Fibroblast of skin of abdomen (primary cell): ENCODE measurements at regions not wholly inside any gene's neighbourhood (a gene's known extent, or its start where the extent isn't known, plus 50 kb on each side); places are given as distances from the start of the nearest gene placed in this dataset.
"Not testable (repeated sequence)": the region's sequence is repeated elsewhere in the genome, so short reads cannot be mapped to it uniquely, and the experiment has no call there.

Experiments
- DNase-seq: peaks from one replicate; pipeline ENCODE4 v3.0.0-alpha.2; 2013

DNA sequence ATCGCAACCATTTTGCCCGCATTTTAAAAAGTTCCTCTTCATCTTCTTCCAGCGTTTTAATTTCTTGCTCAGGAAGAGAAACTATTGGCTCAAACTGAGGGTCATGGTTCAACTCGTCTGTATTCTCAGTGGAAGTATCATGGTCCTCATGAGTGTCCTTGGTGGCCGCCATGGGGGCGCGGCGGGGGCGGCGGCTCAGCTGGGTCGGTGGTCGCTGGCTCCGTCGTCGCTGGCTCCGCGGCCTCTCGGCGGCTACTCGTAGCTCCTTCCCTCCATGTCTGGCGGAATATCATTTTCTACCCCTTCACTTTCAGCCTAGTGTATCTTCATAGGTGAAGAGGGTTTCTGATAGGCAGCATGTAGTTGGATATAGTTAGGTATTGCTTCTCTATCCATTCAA lies 492.0 kb upstream of the MAGEB18 start:
- DNase-seq: no peak

DNA sequence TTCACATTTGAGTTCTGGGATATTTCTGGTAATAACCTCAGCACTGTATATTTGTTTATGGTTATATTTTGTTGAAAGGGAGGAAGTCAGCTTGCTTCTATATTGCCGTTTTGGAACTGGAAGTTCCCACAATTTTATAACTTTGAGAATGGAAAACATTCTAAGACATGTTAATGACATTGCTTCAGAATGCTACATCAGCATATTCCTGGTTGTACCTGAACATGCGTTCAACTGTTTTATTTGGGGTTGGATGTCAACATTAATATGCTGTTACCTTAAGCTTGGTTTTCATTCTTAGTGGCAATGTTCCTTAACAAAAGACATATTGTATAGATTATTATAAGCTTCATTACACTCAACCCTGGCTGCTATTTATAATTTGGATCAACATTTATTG lies 489.4 kb upstream of the MAGEB18 start:
- DNase-seq: no peak

DNA sequence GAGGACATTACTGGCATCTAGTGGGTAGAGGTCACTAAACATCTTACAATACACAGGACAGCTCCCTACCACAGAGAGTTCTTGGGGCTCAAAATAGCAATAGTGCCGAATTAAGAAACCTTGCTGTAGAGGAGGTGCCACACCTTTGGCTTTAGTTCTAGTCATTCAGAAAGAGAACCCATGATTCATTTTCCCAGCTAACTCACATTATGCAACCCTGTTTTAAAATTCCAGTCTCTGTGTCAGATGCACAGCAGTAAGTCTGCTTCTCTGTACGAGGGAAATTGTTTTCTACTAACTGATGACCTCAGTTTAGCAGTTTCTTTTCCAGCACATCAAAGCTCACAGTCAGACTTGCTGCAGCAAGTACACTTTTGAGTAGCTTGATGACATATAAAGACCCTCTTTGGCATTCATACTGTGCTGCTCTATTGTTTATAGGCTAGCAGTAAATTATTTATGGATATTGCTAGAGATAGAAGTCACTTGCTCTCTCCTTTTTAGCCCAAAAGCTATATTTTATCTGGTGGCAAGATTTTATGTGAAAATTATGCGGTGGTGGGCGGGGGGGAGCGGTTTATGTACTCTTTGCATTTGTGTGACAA lies 487.8 kb upstream of the MAGEB18 start:
- DNase-seq: no peak

DNA sequence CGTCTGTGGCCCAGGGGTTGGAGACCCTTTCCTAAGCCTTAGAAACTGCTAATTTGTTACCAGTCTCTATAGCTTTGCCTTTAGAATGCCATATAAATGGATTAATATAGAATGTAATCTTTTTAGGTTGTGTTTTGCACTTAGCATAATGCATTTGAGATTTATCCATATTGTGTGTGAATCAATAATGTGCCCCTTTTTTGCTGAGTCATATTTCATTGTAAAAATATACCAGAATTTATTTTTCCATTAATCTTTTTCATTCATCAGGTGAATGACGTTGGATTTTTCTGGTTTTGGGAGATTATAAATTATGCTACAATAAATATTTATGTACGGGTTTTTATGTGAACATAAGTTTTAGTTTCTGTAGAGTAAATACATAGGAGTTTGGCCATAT lies 478.8 kb upstream of the MAGEB18 start:
- no peak for DNase-seq

DNA sequence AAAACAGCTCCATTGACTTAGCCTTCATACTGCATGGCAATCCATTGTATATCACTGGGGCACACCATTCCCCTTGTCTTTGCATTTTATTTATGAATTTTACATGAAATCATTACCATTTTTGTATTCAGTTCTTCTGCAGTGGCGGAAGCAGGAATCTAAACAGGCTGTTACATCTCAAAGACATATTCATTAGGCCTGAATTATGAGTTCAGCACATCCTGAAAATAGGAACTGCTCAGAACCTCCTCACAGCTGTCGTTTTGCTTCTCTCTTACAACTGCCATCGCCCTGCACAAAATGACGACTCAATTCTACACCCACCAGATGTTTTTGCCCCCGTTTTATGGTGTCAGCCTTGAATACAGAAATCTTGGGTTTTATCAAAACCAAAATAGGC lies 474.4 kb upstream of the MAGEB18 start:
- no peak for DNase-seq

DNA sequence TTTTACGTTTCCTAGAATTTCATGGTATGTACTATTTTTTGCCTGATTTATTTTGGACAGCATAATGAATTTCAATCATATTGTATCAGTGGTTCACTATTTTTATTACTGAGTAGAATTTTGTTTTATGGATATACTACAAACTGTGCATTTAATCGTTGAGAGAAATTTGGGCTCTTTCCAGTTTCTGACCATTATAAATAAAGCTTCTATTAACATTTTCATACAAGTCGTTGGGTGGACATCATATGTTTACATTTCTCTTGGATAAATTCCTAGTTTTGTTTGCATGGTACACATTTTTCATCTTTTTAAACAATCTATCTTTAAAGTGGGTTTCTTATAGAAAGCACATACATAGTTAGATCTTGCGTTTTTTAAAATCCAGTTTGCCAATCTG lies 472.7 kb upstream of the MAGEB18 start:
- DNase-seq: no peak

DNA sequence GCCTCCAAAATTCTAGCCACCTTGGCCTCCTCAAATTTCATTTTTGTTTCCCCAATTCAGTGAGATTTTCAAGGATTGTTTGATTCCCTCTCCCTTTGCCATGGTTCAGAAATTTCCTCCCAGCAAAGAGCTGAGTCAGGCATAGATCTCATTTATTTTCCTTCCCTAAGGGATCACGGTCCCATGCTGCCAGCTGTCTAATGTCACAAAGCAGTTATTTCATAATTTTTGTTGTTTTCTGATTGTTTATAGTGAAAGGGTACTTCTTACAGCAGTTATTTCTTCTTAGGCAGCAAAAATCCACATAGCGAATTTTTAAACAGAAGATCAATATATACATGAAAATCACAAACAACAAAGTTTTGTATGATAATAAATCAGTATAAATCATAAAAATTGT lies 470.5 kb upstream of the MAGEB18 start:
- DNase-seq: no peak

DNA sequence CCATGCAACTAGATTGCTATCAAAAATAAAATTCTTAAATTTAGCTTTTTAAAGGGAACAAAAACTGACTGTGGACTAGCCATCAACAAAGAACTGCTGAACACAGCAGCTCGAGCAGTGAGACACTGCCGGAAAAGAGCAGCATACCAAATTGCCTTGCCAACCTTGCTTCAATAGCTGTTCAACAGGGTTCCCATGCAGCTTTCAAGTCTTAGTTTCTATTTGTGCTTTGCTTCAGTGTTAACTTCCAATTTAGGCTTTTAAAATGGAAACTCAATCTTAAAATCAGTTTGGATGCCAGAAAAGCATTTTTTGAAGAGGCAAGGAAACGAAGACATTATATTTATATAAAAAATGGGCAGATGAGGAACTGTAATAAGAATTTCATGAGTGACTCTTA lies 463.4 kb upstream of the MAGEB18 start:
- DNase-seq: no peak

DNA sequence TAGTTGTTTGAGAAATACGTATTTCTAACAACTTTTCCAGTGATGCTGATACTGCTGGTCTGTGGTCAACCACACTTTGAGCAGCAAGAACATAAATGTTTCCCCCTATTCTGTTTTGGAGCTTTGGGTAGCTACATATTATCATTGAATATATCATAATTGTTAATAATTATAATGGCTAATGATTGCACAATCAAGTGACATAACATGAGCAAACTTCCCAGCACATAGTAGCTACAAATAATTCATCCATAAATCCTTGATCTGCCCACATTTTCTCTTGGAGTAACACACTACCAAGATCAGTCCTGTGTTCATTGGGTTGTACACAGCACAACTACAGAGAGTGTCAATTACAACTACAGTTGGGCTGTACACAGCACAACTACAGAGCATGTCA lies 436.3 kb upstream of the MAGEB18 start:
- no peak for DNase-seq

DNA sequence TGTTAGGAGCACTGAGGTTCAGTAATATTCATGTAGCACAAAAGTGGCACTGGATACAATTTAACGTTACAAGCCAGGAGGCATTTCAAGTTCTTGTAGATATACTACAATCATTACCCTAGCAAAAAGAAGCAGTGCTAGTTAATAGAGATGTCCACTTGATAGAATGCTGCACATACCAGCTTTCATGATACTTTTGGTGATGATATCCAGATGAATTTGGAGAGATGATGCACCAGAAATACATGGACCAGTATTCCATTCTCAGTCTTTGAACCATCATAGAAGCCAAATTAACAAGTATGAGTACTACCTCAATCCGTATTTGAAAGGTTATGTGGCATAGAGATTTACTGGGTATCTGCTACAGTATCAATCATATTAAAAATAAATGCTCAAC lies 421.0 kb upstream of the MAGEB18 start:
- no peak for DNase-seq

DNA sequence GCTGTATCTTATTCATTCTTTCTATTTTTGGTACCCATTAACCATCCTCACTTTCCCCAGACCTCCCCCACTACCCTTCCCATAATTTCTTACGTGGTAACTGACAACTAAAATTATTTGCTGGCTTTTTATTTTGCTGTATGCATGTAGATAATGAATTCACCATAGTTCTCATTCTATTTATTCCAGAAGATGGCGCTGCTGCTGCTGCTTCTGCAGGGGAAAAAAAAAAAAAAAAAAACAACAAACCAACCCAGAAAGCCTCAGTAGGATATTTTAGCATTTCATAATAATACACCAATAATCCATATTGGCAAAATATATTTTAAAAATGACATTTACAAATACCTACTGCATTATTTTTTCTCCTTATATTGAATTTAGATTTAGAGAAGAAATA lies 416.6 kb upstream of the MAGEB18 start:
- peak; percentile 1 for DNase-seq

DNA sequence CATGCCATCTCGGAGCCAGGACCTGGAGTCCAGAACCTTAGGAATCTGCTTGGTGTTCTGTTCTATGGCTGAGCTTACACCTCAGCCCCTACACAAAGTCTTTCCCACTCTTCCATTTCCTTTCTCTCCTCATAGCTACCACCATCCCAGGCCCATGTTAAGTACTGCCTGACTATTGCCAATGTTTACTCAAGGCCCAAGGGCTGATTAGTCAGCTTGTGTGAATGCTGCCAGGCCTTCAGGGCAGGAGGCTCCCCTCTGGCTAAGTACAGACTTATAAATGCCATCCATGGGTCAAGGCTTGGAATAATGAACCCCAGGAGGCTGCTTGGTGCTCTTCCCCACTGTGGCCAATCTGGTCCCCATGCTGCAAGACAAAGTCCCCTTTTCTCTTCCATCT lies 411.6 kb upstream of the MAGEB18 start:
- DNase-seq: no peak

DNA sequence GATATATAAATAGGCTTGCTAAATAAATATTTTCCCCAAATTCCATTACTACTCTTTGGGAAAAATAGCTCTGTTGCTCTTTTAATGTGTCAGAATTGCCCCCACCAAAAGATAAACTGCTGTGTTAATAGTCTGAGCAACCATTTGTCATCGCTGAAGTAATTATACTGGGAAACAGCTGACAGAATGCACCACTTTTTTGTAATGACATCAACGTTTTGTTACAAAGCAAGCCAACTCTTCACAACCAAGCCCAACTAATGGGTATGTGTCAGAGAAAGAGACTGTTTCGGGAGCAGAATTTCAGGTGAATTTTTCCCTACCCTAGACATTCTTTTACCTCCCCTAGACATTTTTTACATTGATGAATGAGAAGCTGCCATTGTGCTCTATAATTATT lies 405.0 kb upstream of the MAGEB18 start:
- DNase-seq: no peak

DNA sequence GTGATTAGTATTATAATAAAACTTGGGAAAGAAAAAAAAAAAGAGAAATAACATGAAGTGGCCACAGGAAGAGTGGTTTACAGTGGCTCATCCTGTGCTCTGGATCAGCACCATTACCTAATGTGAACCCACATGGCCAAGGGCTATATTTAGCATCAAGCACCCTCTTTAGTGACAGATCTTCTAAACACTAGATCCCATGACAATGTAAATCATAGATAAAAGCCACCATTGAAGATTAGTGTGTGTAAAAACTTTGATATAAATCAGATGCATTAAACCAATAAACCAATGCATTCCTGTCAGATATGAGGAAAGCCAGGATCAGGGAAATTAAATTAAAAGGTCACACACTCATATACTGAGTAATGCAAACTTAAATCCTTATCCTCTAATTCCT lies 400.6 kb upstream of the MAGEB18 start:
- no peak for DNase-seq

DNA sequence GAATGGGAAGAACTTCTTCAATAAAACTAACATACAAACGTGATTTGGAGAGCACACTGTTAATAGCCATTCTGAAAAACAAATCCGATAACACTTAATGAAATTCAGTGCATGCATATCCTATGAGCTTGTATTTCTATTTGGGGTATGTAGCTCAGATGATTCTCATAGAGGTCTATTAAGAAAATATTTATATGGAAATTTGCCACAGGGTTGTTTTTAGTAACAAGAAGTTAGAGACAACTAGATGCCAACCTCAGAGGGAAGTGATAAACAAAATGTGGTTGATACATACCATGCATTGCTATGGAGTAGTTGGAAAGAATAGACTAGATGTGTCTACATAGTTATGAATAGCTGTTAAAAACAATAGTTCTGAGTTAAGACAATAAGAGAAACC lies 395.8 kb upstream of the MAGEB18 start:
- no peak for DNase-seq

DNA sequence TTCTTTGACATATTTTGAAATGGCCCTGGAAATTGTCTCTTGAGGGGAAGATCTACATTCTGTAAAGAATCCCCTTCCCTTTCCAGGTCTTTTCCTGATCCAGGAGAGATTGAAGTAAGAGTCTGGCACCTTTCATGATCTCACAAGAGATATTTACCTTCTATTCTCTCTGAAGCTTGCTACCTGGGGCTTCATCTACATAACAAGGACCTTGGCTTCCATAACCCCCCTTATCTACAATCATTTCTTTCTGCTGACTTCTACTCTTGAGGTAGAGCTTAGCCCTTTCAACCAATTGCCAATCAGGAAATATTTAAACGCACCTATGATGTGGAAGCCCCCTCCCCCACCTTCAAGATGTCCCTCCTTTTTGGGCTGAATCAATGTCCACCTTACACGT lies 383.7 kb upstream of the MAGEB18 start:
- DNase-seq: no peak

DNA sequence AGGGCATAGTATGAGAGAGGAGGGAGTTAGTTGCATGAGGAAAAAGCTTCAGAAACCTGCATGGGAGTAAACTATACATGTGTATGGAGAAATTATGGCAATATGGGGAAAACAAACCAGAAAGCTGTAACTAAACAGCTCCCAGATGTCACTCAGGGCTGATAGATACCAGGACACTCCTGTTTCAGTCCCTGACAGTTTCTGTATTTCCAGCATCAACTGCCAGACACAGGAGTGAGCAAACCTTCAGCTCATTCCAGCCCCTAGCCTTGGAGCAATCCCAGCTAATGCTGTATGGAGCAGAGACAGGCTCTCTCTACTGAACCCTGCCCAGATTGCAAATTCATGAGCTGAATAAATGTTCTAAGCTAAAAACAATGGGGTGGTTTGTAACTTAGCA lies 382.9 kb upstream of the MAGEB18 start:
- DNase-seq: no peak

DNA sequence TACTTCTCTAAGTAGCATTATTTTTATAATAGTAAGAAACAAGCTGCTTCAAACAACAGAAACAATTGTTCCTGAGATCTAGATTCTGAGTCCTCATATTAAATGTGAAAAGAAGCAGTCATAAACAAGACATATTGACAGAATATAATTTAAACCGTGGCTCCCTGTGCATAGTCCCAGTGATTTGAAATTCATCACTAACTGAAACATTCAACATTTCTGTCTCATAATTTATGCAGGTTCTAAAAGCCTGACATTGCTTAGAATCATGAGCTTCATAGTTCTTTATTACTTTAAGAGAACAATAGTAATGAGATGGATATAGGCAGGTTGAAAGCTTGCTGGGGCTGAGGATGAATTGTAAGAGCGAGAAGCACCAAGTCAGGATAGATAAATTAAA lies 375.5 kb upstream of the MAGEB18 start:
- no peak for DNase-seq

DNA sequence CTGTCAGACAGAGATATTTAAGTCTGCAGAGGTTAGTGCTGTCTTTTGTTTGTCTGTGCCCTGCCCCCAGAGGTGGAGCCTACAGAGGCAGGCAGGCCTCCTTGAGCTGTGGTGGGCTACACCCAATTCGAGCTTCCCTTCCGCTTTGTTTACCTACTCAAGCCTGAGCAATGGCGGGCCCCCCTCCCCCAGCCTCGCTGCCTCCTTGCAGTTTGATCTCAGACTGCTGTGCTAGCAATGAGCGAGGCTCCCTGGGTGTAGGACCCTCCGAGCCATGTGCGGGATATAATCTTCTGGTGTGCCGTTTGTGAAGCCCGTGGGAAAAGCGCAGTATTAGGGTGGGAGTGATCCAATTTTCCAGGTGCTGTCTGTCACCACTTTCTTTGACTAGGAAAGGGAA lies 366.3 kb upstream of the MAGEB18 start:
- DNase-seq: not testable (repeated sequence)

DNA sequence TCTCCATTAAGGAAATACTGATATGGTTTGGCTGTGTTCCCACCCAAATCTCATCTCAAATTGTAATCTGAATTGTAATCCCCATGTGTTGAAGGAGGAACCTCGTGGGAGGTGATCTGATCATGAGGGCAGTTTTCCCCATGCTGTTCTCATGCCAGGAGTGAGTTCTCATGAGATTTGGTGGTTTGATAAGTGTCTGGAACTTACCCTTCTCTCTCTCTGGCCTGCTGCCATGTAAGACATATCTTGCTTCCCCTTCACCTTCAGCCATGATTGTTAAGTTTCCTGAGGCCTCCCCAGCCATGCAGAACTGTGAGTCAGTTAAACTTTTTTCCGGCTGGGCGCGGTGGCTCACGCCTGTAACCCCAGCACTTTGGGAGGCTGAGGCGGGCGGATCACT lies 340.3 kb upstream of the MAGEB18 start:
- not testable (repeated sequence) for DNase-seq

DNA sequence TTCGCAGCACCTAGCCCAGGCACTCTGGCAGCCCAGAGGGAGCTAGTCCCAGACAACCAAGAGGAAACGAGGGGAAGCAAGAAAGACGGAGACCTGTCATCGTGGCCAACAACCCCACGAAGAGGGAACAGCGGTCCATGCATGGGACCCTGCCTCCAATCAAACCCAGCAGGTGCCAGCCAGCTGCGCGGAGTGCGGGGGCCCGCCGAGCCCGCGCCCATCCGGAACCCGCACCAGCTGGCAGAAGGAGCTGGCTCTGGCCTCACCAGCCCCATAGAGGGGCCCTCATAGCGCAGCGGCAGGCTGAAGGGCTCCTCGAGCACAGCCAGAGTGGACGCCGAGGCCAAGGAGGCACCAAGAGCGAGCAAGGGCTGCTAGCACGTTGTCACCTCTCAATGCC lies 332.4 kb upstream of the MAGEB18 start:
- no peak for DNase-seq

DNA sequence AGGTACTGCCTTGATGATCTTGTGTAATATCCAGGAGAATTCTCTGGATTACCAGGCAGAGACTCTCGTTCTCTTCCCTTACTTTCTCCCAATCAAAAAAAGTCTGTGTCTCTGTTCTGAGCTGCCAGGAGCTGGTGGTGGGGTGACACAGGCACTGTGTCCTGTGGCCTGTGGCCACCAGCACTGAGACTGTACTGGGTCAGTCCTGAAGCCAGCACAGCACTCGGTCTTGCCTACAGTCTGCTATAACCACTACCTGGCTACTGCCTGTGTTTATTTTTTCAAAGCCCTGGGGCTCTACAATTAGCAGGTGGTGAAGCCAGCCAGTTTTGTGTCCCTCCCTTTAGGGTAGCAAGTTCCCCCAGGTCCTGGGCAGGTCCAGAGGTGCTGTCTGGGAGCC lies 331.1 kb upstream of the MAGEB18 start:
- no peak for DNase-seq

DNA sequence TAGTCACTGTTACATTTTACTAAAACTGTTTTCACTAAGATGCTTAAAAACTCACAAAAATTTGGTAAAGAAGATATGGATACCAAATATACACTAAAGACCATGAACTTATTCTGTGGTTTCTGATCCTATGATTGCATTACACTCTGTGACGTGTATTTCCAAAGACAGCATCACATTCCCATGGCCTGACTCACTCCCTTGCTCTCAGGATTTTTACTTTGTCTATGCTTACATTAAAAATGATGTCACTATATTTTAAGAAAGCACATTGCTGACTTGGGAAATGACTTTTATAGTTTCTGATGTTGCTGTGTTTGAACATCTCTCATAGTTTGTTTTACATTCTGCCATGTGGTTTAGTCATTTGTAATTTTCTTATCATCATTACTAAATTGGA lies 327.9 kb upstream of the MAGEB18 start:
- peak; percentile 44 for DNase-seq

DNA sequence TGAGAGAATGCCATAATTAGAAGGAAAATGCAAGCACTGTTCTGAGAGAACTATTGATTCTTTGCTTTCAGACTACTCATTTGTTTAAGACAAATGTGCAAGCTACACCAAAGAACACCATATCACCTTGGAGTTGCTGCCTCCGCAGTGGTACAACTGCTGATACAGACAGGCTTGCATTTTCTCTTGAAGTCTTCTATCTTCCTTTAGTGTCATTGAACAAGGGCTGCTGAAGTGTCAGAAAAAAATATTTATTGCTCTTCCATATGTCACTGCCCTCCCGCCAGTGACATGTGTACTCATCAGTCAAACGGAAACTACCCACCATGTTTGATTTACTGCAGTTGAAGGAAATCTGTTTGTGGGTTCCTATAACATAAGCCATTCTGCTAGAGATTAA lies 318.3 kb upstream of the MAGEB18 start:
- DNase-seq: no peak

DNA sequence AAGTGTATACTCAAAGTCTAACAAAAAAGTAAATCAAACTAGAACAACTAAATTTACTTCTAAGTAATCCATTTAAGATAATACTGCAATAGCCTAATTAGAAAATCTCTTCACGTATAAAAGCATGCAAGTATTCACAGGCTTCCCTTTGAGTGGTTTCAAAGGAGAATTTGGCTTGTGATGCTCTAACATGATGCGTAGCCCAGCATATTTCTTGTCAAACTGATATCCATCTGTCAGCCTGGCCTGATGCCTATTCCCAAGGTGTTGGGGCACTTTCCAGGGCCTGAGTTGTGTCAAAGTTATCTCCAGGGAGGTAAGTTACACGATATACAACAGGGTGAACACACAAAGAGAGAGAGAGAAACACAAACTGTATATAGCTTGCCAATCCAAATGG lies 287.0 kb upstream of the MAGEB18 start:
- DNase-seq: no peak

DNA sequence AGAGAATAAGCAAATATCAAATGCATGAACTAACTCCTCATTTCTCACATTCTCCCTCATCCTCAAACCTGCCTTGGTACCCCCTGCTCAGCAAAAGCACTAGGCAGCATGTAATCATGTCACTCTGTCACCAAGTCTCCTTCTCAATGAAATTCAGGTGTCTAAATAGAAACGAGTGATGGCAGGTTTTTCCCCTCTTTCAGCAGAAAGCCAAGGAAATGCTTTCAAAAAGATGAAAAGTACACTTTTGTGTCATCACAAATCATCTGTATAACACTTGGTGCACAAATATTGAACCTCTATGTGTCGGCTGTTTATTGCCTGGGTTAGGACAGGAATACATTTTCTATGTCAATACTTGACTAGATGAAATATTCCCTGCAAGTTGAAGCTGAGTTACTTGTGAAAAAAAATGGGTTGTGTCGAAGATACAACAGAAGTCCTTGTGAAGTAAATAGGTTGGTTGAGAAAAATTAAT lies 285.1 kb upstream of the MAGEB18 start:
- no peak for DNase-seq
